Fibroblast of lung (primary cell): ENCODE measurements at regions not wholly inside any gene's neighbourhood (a gene's known extent, or its start where the extent isn't known, plus 50 kb on each side); places are given as distances from the start of the nearest gene placed in this dataset.

Source experiments
- EZH2 ChIP-seq: IDR thresholded peaks from 2 replicates; pipeline ENCODE4 v1.5.1; 2012; ENCODE audit warnings: low read length, control low read depth, mild to moderate bottlenecking; ENCODE audit errors: missing control alignments
- TF ChIP-seq, protein P1 (sequence below), 2 donors: IDR thresholded peaks in 1 of 2; conservative IDR thresholded peaks in 1 of 2; 1 replicate in 1 of 2; 2 replicates in 1 of 2; pipeline ENCODE4 v1.5.1; 2011 to 2012; ENCODE audit warnings: low read length in 2 of 2, control low read depth in 1 of 2, inconsistent platforms in 1 of 2, low read depth in 1 of 2, mild to moderate bottlenecking in 1 of 2

DNA sequence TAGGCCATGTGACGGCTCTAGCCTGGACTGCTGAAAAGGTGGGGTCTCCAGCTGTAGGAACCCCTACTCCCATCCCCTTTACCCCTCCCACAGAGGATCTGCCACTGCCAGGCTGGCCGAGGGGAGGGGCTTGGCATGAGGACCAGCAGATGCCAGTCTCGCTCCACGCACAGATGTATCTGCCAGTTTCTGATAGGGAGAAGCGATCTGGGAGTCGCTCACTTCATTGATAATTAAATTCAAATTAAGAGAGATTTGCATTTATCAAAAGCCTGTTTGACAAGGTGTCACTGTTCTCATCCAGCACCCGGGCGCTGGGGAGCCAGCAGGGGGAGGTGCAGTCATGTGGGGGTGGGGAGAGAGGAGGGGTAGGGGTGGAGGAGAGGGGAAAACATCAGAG lies 217.6 kb upstream of the MYL2 start:
- TF ChIP-seq, protein P1, sequence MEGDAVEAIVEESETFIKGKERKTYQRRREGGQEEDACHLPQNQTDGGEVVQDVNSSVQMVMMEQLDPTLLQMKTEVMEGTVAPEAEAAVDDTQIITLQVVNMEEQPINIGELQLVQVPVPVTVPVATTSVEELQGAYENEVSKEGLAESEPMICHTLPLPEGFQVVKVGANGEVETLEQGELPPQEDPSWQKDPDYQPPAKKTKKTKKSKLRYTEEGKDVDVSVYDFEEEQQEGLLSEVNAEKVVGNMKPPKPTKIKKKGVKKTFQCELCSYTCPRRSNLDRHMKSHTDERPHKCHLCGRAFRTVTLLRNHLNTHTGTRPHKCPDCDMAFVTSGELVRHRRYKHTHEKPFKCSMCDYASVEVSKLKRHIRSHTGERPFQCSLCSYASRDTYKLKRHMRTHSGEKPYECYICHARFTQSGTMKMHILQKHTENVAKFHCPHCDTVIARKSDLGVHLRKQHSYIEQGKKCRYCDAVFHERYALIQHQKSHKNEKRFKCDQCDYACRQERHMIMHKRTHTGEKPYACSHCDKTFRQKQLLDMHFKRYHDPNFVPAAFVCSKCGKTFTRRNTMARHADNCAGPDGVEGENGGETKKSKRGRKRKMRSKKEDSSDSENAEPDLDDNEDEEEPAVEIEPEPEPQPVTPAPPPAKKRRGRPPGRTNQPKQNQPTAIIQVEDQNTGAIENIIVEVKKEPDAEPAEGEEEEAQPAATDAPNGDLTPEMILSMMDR (conservative IDR thresholded peaks at IDR 0.05 in 1 of 2, IDR thresholded peaks at IDR 0.05 in 1 of 2; ENCODE audit: low read depth in 1 of 2, low read length in 2 of 2): no peak
- TF ChIP-seq EZH2: no peak
